K562 (cell line): ENCODE measurements at regions not wholly inside any gene's neighbourhood (a gene's known extent, or its start where the extent isn't known, plus 50 kb on each side); places are given as distances from the start of the nearest gene placed in this dataset.

ENCODE experiments used
- ATAC-seq: fragments of 200-7000 bp; cut with Tn5 transposase; 3 replicates; pipeline ENCODE4 v1.9.1; 2020; ENCODE audit warnings: moderate library complexity
- BruUV-seq: library from RNA; stranded (reverse); fragments of 400-500 nt; replicated peaks from 2 replicates; lab custom pipeline; 2021; lab: Mats Ljungman, UMichigan
- CTCF ChIA-PET: fragments of 300-600 bp; formaldehyde crosslinking; extraction: SDS; loops from one replicate; lab custom pipeline; 2021; ENCODE audit warnings: low intra/inter-chr PET ratio; lab: Yijun Ruan, JAX
- POLR2A ChIA-PET: fragments of 300-600, 350-650 bp; sonication (Branson Sonifier 250); formaldehyde crosslinking; extraction: SDS; loops from one replicate; lab custom pipeline; 2021; ENCODE audit warnings: antibody characterized with exemption, inconsistent platforms; lab: Yijun Ruan, JAX
- DNase-seq, 4 experiments: peaks; one replicate each; pipeline versions ENCODE4 v3.0.0 to v3.0.0-alpha.2; 2011 to 2018; ENCODE audit warnings: low spot score in 3 of 4, mixed read lengths in 3 of 4; ENCODE audit errors: extremely low read depth in 1 of 4
- FAIRE-seq: peaks from 2 replicates; lab custom pipeline; 2011; peaks lifted over from hg19 to GRCh38; lab: Jason Lieb, UNC
- H2AFZ ChIP-seq: 2 replicates; pipeline ENCODE4 v1.6.0; 2011; ENCODE audit warnings: low read depth, low read length, control low read depth, inconsistent platforms
- H3K27ac ChIP-seq: fragments of 200-600 bp; 3 replicates; pipeline ENCODE4 v1.8.0; 2011; ENCODE audit warnings: low read depth, mild to moderate bottlenecking, control low read depth, inconsistent platforms, low read length, moderate library complexity, mixed read lengths; ENCODE audit errors: extremely low read depth
- H3K27me3 ChIP-seq, 2 experiments: fragments of 300-600 bp in 1 of 2; 2 replicates in 1 of 2; 3 replicates in 1 of 2; pipeline versions ENCODE4 v1.6.0 to v1.8.0; 2011; ENCODE audit warnings: inconsistent platforms in 2 of 2, low read length in 2 of 2, mild to moderate bottlenecking in 1 of 2, mixed read lengths in 1 of 2, moderate library complexity in 1 of 2; ENCODE audit not compliant: control insufficient read depth in 2 of 2, insufficient read depth in 2 of 2
- H3K36me3 ChIP-seq: fragments of 300-600 bp; 3 replicates; pipeline ENCODE4 v1.8.0; 2011; ENCODE audit warnings: mild to moderate bottlenecking, low read length, inconsistent platforms; ENCODE audit not compliant: control insufficient read depth, insufficient read depth
- H3K4me1 ChIP-seq, 2 experiments: fragments of 200-600 bp in 1 of 2; replicated peaks in 1 of 2; 2 replicates in 1 of 2; 3 replicates in 1 of 2; pipeline versions ENCODE4 v1.5.1 to v1.8.0; 2011; ENCODE audit warnings: inconsistent platforms in 2 of 2, low read length in 2 of 2, mild to moderate bottlenecking in 1 of 2, mixed read lengths in 1 of 2, moderate library complexity in 1 of 2; ENCODE audit not compliant: control insufficient read depth in 2 of 2, insufficient read depth in 2 of 2
- H3K4me2 ChIP-seq: 2 replicates; pipeline ENCODE4 v1.6.1; 2011; ENCODE audit warnings: low read length, control low read depth, inconsistent platforms, mixed read lengths; ENCODE audit not compliant: insufficient read depth
- H3K4me3 ChIP-seq: fragments of 200-600 bp; sonication (generic), shearing (Covaris generic); 2 replicates; pipeline ENCODE4 v1.5.1; 2016; ENCODE audit warnings: control low read depth, inconsistent platforms
- H3K79me2 ChIP-seq: fragments of 200-600 bp; 3 replicates; pipeline ENCODE4 v1.8.0; 2011; ENCODE audit warnings: low read length, inconsistent platforms; ENCODE audit not compliant: control insufficient read depth, insufficient read depth
- H3K9ac ChIP-seq, 2 experiments: 2 replicates each; pipeline versions ENCODE4 v1.6.0 to v1.6.1; 2011; ENCODE audit warnings: low read depth in 2 of 2, low read length in 2 of 2, control low read depth in 1 of 2, inconsistent platforms in 1 of 2, mild to moderate bottlenecking in 1 of 2, mixed read lengths in 1 of 2; ENCODE audit not compliant: insufficient read depth in 1 of 2
- H3K9me1 ChIP-seq: one replicate; pipeline ENCODE4 v1.6.0; 2011; ENCODE audit warnings: inconsistent platforms, mild to moderate bottlenecking, low read length, moderate library complexity; ENCODE audit not compliant: control insufficient read depth, insufficient read depth
- H3K9me3 ChIP-seq: replicated peaks from 2 replicates; pipeline ENCODE4 v1.5.1; 2011; ENCODE audit warnings: low read depth, low read length, inconsistent platforms; ENCODE audit not compliant: control insufficient read depth, insufficient read depth
- H4K20me1 ChIP-seq: replicated peaks from 2 replicates; pipeline ENCODE4 v1.6.1; 2011; ENCODE audit warnings: low read length, inconsistent platforms, mixed read lengths; ENCODE audit not compliant: control insufficient read depth, insufficient read depth
- THRB ChIP-seq: fragments of 450-650 bp; formaldehyde crosslinking; conservative IDR thresholded peaks from 2 replicates; pipeline ENCODE4 v1.4.0; 2022; ENCODE audit warnings: mild to moderate bottlenecking, missing genetic modification characterization
- ZNF316 ChIP-seq: fragments of 450-650 bp; IDR thresholded peaks from 2 replicates; pipeline ENCODE4 v1.6.1; 2016
- WGBS: fragments of 100-300 bp; shearing (Covaris generic); methylation state at CpG from one replicate; pipeline ENCODE4 v1.1.6; 2016; ENCODE audit warnings: low coverage, mixed read lengths; ENCODE audit not compliant: insufficient coverage; ENCODE audit errors: missing lambda C conversion rate; 5-methylcytosine and 5-hydroxymethylcytosine counted together
- in situ Hi-C: fragments of 300-500 bp; cut with MboI; formaldehyde crosslinking; loops from 4 replicates; pipeline ENCODE4 v1.15.0; 2018; ENCODE audit warnings: inconsistent platforms, mixed read lengths
- intact Hi-C: fragments of 100-400 bp; cut with micrococcal nuclease; formaldehyde crosslinking; loops from 2 replicates; pipeline ENCODE4 v1.14.2; 2022
- TF ChIP-seq, protein P1 (sequence below): sonication (generic); formaldehyde crosslinking; IDR thresholded peaks from 2 replicates; pipeline ENCODE4 v1.8.1; 2022; ENCODE audit warnings: missing genetic modification reagents

DNA sequence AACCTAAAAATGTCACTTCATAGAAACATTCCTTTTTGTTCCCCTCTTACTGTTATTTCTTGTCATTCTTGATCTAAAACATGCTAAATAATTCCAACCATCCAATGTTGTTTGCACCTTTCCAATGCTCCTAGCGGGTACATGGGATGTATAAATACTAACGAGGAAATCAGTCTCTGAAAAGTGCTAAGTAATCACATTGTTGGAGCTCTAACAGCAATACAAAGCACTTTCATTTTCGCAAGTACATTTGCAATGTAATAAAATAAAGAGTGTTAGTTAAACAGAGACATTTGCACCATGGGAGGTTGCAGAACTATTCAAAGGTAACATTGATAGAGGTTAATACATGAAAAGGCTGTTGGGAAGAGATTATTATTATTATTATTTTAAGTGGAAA, 286.2 kb upstream of the ACVR2A start:
- POLR2A ChIA-PET = interaction anchor here (0.7 kb wide), 1 partner anchor 172 kb away, joined by 3 read pairs; no protein-coding TSS in a partner anchor
- Histone ChIP-seq H3K9me3 (no peaks in the 10 kb centered on the region), H3K9me1 (no peaks in the 10 kb centered on the region), H2AFZ (no peak overlapping the region), H4K20me1 (no peaks in the 10 kb centered on the region), H3K4me1 (no peaks in the 10 kb centered on the region), H3K9ac (no peak overlapping the region), H3K27ac (no peak overlapping the region), H3K79me2 (no peaks in the 10 kb centered on the region), H3K27me3 (no peaks in the 10 kb centered on the region), H3K4me2 (no peak overlapping the region), H3K4me3 (no peak overlapping the region), H3K36me3 (no peaks in the 10 kb centered on the region)
- BruUV-seq = no TSS peak
- DNase-seq (no peak), ATAC-seq (no peak), FAIRE-seq (no peak)
- 0% methylated on average over 3 of the region's 3 CpGs for WGBS
- intact Hi-C loops = no loop called here
- TF ChIP-seq ZNF316 = peak; percentile 38
- TF ChIP-seq, protein P1, sequence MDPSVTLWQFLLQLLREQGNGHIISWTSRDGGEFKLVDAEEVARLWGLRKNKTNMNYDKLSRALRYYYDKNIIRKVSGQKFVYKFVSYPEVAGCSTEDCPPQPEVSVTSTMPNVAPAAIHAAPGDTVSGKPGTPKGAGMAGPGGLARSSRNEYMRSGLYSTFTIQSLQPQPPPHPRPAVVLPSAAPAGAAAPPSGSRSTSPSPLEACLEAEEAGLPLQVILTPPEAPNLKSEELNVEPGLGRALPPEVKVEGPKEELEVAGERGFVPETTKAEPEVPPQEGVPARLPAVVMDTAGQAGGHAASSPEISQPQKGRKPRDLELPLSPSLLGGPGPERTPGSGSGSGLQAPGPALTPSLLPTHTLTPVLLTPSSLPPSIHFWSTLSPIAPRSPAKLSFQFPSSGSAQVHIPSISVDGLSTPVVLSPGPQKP (CRISPR knock-in tag) = no peak
- TF ChIP-seq THRB (CRISPR knock-in tag) = no peak
- CTCF ChIA-PET = no interaction called here
- in situ Hi-C loops = no loop called here
